HFFc6 (cell line): ENCODE measurements at regions not wholly inside any gene's neighbourhood (a gene's known extent, or its start where the extent isn't known, plus 50 kb on each side); places are given as distances from the start of the nearest gene placed in this dataset.
A peak's percentile ranks its signal among the peaks of the same experiment; 100 is the strongest.

ENCODE experiments used
- DNase-seq: peaks from one replicate; pipeline ENCODE4 v3.0.0-alpha.2; 2018
- H3K27ac Mint-ChIP-seq: 2 replicates; pipeline ENCODE4 v1.8.0; 2020; ENCODE audit warnings: mild to moderate bottlenecking, mixed read lengths
- H3K27me3 Mint-ChIP-seq: 2 replicates; pipeline ENCODE4 v1.8.0; 2021; ENCODE audit warnings: mild to moderate bottlenecking, moderate library complexity, mixed read lengths; ENCODE audit not compliant: insufficient read depth
- H3K36me3 Mint-ChIP-seq: 2 replicates; pipeline ENCODE4 v1.8.0; 2021; ENCODE audit warnings: low read depth, mixed read lengths
- H3K4me1 Mint-ChIP-seq: 2 replicates; pipeline ENCODE4 v1.8.0; 2020; ENCODE audit warnings: low read depth, mixed read lengths
- H3K4me3 Mint-ChIP-seq: 2 replicates; pipeline ENCODE4 v1.8.0; 2020; ENCODE audit warnings: mild to moderate bottlenecking, moderate library complexity, mixed read lengths
- H3K9me3 Mint-ChIP-seq: 2 replicates; pipeline ENCODE4 v1.8.0; 2020; ENCODE audit warnings: mild to moderate bottlenecking, mixed read lengths
- TF ChIP-seq, protein P1 (sequence below): fragments of 200-600 bp; sonication (generic); IDR thresholded peaks from 2 replicates; pipeline ENCODE4 v1.5.0; 2021; ENCODE audit warnings: antibody characterized with exemption, mild to moderate bottlenecking

DNA sequence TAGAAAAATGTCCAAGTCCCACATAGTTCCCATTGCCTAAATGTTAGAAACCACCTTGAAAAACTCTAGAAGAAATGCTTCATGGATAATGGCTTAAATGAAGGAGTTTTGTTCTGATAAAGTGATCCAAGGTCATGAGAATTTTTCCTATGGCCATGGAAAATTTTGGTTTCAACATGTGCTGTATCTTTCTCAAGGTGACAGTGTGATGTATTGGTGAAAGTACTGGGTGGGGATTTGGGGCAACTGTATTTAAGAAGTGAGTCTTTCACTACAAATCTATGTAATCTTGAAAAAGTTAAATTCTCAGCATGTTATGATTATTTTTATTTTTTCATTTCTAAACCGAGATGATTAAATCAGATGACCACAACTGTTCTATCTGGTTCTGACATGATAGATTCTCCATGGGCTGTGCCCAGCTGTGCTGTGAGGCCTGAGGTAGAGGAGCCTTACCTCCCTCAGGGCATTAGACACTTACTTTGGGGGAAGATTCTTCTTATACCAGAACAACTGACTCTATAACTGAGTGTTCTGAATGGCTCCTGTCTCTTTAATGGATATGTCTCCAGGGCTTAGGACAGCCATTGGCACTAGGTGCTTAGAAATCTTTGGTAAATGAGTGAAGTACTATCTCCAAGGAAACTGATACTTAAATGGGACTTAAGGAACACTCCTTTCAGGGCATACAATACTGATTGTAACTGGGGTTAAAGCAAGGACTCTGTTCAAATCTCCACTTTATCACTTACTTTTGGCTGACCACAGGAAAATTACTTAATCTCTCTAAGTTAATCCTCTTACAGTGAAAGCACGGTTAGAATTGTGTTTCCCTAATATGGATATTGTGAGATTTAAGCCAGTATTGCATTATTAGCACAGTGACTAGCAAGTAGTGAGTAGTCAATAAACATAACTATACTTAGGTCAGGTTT lies 397.4 kb upstream of the MEF2C start:
- TF ChIP-seq, protein P1, sequence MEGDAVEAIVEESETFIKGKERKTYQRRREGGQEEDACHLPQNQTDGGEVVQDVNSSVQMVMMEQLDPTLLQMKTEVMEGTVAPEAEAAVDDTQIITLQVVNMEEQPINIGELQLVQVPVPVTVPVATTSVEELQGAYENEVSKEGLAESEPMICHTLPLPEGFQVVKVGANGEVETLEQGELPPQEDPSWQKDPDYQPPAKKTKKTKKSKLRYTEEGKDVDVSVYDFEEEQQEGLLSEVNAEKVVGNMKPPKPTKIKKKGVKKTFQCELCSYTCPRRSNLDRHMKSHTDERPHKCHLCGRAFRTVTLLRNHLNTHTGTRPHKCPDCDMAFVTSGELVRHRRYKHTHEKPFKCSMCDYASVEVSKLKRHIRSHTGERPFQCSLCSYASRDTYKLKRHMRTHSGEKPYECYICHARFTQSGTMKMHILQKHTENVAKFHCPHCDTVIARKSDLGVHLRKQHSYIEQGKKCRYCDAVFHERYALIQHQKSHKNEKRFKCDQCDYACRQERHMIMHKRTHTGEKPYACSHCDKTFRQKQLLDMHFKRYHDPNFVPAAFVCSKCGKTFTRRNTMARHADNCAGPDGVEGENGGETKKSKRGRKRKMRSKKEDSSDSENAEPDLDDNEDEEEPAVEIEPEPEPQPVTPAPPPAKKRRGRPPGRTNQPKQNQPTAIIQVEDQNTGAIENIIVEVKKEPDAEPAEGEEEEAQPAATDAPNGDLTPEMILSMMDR = no peak
- Mint-ChIP-seq H3K27me3 (no peaks in the 10 kb centered on the region), H3K27ac (no peak overlapping the region)

DNA sequence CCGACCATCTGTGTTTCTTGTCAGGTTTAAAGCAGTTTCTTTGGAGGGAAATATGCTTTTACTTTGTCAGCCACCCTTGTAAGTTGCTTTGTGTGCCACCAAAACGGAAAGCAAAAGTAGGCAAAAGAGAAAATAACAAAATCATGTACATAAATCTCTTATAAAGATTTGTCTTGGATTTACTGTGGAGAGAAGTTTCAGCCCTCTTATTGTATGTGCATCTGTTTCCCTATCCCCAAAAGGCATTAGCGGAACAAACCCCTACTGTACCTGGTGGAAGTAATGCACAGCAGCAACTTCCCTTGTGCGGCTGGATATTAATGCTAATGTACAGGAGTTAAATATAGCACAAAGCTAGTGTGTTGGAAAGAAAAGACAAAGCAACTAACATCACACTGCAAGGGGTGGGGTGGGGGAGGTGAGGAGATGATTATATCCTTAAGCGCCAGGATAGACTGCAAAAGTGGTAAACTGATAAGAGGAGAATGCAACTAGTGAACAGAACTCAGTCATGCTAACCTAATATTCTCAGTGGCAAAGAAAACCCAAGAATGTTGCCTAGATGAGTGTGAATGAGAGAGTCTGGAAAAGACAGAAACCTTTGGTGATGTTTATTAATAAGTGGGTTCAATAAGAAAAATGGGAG lies 396.5 kb upstream of the MEF2C start:
- no peak overlapping the region for H3K27ac Mint-ChIP-seq
- no peaks in the 10 kb centered on the region for H3K9me3 Mint-ChIP-seq

More for the DNA sequence above, 397.4 kb upstream of the MEF2C start:
- no peaks in the 10 kb centered on the region for H3K36me3 Mint-ChIP-seq
- H3K4me3 Mint-ChIP-seq = no peak overlapping the region
- DNase-seq = no peak
- no peaks in the 10 kb centered on the region for H3K9me3 Mint-ChIP-seq
- peaks cover 42% of the 10 kb centered on the region for H3K4me1 Mint-ChIP-seq

DNA sequence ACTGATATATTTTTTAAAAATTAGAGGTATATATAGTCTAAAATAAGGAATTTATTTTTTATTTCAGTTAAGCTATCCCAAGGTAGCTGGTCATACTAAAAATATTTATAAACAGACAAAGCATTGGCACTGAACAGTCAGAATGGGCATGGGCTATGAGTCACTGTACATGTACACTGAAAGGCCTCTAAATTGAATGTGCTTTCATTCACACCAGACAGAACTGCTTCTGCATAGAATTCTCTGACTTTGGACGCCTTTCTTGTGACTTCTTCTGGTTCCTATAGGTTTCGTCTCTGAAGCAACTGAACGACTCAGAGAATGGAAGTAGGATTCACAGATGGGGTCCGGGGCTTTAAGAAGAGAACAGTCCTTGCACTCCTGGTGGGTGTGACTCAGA lies 394.8 kb upstream of the MEF2C start:
- no peak overlapping the region for H3K27ac Mint-ChIP-seq

More for the DNA sequence above, 396.5 kb upstream of the MEF2C start:
- Mint-ChIP-seq H3K27me3 (no peaks in the 10 kb centered on the region), H3K4me3 (no peak overlapping the region), H3K36me3 (no peaks in the 10 kb centered on the region), H3K4me1 (peaks cover 42% of the 10 kb centered on the region)
- TF ChIP-seq, protein P1 = no peak
- DNase-seq = no peak

DNA sequence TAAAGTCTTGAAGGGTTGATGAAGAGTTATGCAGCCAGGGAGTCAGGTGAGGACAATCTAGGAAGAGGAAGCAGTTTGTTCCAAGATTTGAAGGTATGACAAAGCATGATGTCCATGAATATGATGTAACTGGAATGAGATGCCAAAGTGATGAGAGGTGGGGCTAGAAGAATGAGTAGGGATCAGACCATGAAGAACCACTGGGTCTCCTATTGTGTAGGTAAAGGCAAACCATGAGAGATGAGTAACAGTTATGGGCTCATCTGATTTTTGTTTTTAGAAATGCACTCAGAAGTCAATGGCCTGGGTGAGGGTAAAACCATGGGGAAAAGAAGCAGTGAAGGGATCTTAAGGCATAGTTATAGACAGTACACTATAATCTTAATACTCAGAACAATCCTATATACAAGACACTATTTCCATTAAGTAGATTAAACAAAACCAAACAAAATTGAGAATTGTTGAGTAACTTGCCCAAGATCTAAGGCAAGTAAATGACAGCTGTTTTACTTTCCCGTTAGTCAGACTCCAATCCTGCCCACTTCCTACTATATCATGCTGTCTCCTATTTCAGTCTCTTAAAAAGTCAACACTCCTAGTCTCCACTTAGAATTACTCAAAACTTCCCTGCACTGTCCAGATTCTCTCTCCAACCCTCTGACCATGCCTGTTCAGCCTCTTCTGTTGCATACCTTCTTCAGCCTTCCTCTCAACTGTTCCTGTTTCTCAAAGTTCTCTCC lies 393.8 kb upstream of the MEF2C start:
- TF ChIP-seq, protein P1 = no peak
- Mint-ChIP-seq H3K4me3 (no peak overlapping the region), H3K27ac (peak overlapping the region; percentile 25), H3K9me3 (no peaks in the 10 kb centered on the region), H3K27me3 (no peaks in the 10 kb centered on the region), H3K4me1 (peaks cover 36% of the 10 kb centered on the region), H3K36me3 (no peaks in the 10 kb centered on the region)
- DNase-seq = peak; percentile 12

More for the DNA sequence above, 394.8 kb upstream of the MEF2C start:
- no peaks in the 10 kb centered on the region for H3K36me3 Mint-ChIP-seq
- TF ChIP-seq, protein P1 = no peak
- H3K4me3 Mint-ChIP-seq = no peak overlapping the region
- H3K9me3 Mint-ChIP-seq = no peaks in the 10 kb centered on the region
- DNase-seq = peak; percentile 35
- peaks cover 38% of the 10 kb centered on the region for H3K4me1 Mint-ChIP-seq
- H3K27me3 Mint-ChIP-seq = no peaks in the 10 kb centered on the region

DNA sequence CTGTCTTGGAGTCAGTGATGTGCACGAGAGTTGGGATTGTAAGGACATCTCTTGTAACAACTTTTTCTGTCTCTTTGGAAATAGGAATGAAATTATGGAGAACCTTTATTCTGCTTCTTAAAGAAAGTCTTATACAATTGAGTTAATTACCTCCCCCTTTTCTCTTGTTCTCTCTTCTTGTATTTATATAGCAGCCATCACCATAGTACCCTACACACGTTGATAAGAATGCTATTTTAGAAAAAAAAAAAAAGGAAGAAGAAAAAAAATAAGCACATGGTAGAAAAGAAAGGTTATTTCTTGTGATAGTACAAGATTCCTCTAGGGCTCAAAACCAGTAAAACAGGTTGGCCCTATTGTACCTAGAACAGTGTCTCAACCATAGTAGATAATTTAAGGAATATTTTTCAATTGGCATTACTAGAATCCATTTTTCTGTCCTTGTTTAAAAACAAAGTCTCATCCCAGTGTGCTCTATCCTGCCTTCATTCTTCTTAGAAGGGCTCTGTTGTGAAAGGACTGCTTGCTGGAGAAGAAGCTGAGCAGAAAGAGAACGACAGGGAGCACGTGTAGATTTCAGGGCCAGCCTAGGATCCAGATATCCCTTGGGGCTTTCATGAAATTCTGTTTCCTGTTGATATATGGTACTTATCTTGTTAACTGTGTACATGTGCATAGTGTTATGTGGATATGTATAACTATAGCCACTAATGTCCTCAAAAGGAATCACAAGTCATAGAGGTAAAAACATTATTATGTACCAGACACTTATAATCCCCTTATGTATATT lies 392.3 kb upstream of the MEF2C start:
- Mint-ChIP-seq H3K27me3 (no peaks in the 10 kb centered on the region), H3K4me1 (peaks cover 34% of the 10 kb centered on the region), H3K27ac (no peak overlapping the region), H3K4me3 (no peak overlapping the region), H3K36me3 (no peaks in the 10 kb centered on the region), H3K9me3 (no peaks in the 10 kb centered on the region)
- TF ChIP-seq, protein P1 = no peak
- no peak for DNase-seq
